GM19455 (cell line): ENCODE measurements at regions not wholly inside any gene's neighbourhood (a gene's known extent, or its start where the extent isn't known, plus 50 kb on each side); places are given as distances from the start of the nearest gene placed in this dataset.
A peak's percentile ranks its signal among the peaks of the same experiment; 100 is the strongest.

Source experiments
- ATAC-seq: cut with Tn5 transposase; IDR thresholded peaks from one replicate; pipeline ENCODE4 v1.9.1; 2021; ENCODE audit not compliant: unreplicated experiment

- ATAC-seq, result no peak
Observed at GRCh38 chr13:80284290-80284689, 56.6 kb downstream of the SPRY2 start.

GRCh38 chr13:80278706-80279105, 62.2 kb downstream of the SPRY2 start:
- ATAC-seq, result no peak

- ATAC-seq, result no peak
Observed at GRCh38 chr13:80276371-80277289, 64.3 kb downstream of the SPRY2 start.

- no peak for ATAC-seq
Observed at GRCh38 chr13:80274643-80275042, 66.3 kb downstream of the SPRY2 start.

GRCh38 chr13:80273718-80274117, 67.2 kb downstream of the SPRY2 start:
- ATAC-seq, result no peak

GRCh38 chr13:80265348-80265747, 75.6 kb downstream of the SPRY2 start:
- ATAC-seq, result no peak

- ATAC-seq, result no peak
Observed at GRCh38 chr13:80263745-80264513, 77.0 kb downstream of the SPRY2 start.

- ATAC-seq, result no peak
Observed at GRCh38 chr13:80262051-80262695, 78.8 kb downstream of the SPRY2 start.

GRCh38 chr13:80259159-80259558, 81.8 kb downstream of the SPRY2 start:
- peak; percentile 62 for ATAC-seq

- ATAC-seq, result peak; percentile 56
Observed at GRCh38 chr13:80256352-80256932, 84.5 kb downstream of the SPRY2 start.

- ATAC-seq, result no peak
Observed at GRCh38 chr13:80255946-80256345, 85.0 kb downstream of the SPRY2 start.

- ATAC-seq, result no peak
Observed at GRCh38 chr13:80251403-80251802, 89.5 kb downstream of the SPRY2 start.

- ATAC-seq, result no peak
Observed at GRCh38 chr13:80250213-80250810, 90.6 kb downstream of the SPRY2 start.

GRCh38 chr13:80249516-80250212, 91.3 kb downstream of the SPRY2 start:
- no peak for ATAC-seq

GRCh38 chr13:80245162-80245733, 95.7 kb downstream of the SPRY2 start:
- ATAC-seq, result no peak

GRCh38 chr13:80244574-80244973, 96.4 kb downstream of the SPRY2 start:
- no peak for ATAC-seq

GRCh38 chr13:80242728-80243427, 98.0 kb downstream of the SPRY2 start:
- ATAC-seq, result no peak

GRCh38 chr13:80239571-80240255, 101.2 kb downstream of the SPRY2 start:
- no peak for ATAC-seq

GRCh38 chr13:80239116-80239515, 101.8 kb downstream of the SPRY2 start:
- ATAC-seq, result no peak
